CD4-positive, CD25-positive, alpha-beta regulatory T cell (primary cell): ENCODE measurements at regions not wholly inside any gene's neighbourhood (a gene's known extent, or its start where the extent isn't known, plus 50 kb on each side); places are given as distances from the start of the nearest gene placed in this dataset.

Source experiments
- ATAC-seq, 2 donors: fragments of 150-1000 bp; cut with Tn5 transposase; one replicate each; pipeline ENCODE4 v1.10.0; 2021; ENCODE audit warnings: low read depth in 2 of 2, moderate number of reproducible peaks in 2 of 2, moderate library complexity in 1 of 2
- DNase-seq, 3 donors: peaks; one replicate each; pipeline versions ENCODE4 v3.0.0 to v3.0.0-alpha.2; 2012 to 2022; ENCODE audit warnings: mixed read lengths in 1 of 3
- H3K27ac ChIP-seq: one replicate; pipeline ENCODE4 v1.7.0; 2013; ENCODE audit warnings: mild to moderate bottlenecking, low read length; ENCODE audit not compliant: insufficient read depth, poor library complexity, severe bottlenecking
- H3K27me3 ChIP-seq: one replicate; pipeline ENCODE4 v1.7.0; 2013; ENCODE audit warnings: low read length; ENCODE audit not compliant: control insufficient read depth, insufficient read depth
- H3K36me3 ChIP-seq: one replicate; pipeline ENCODE4 v1.7.0; 2013; ENCODE audit warnings: mild to moderate bottlenecking, low read length, moderate library complexity; ENCODE audit not compliant: control insufficient read depth, insufficient read depth
- H3K4me1 ChIP-seq: 2 replicates; pipeline ENCODE4 v1.7.0; 2013; ENCODE audit warnings: mild to moderate bottlenecking, low read length; ENCODE audit not compliant: insufficient read depth, control insufficient read depth, poor library complexity, severe bottlenecking
- H3K4me3 ChIP-seq: one replicate; pipeline ENCODE4 v1.7.0; 2013; ENCODE audit warnings: low read depth, mild to moderate bottlenecking, low read length, moderate library complexity
- H3K9me3 ChIP-seq, 2 experiments: 1 replicate in 1 of 2; 2 replicates in 1 of 2; pipeline ENCODE4 v1.7.0; 2013; ENCODE audit warnings: low read length in 2 of 2, mild to moderate bottlenecking in 1 of 2, moderate library complexity in 1 of 2; ENCODE audit not compliant: control insufficient read depth in 2 of 2
- H3K27ac Mint-ChIP-seq, 3 donors: one replicate each; pipeline ENCODE4 v1.8.0; 2020 to 2022; ENCODE audit warnings: mild to moderate bottlenecking in 3 of 3, mixed read lengths in 3 of 3, moderate library complexity in 2 of 3
- H3K27me3 Mint-ChIP-seq: one replicate; pipeline ENCODE4 v1.8.0; 2022; ENCODE audit warnings: mild to moderate bottlenecking, mixed read lengths
- H3K36me3 Mint-ChIP-seq: one replicate; pipeline ENCODE4 v1.8.0; 2020; ENCODE audit warnings: mixed read lengths
- H3K4me1 Mint-ChIP-seq, 4 donors: one replicate each; pipeline ENCODE4 v1.8.0; 2020 to 2022; ENCODE audit warnings: mixed read lengths in 4 of 4, mild to moderate bottlenecking in 1 of 4
- H3K4me3 Mint-ChIP-seq, 4 donors: one replicate each; pipeline ENCODE4 v1.8.0; 2020 to 2022; ENCODE audit warnings: mild to moderate bottlenecking in 4 of 4, mixed read lengths in 4 of 4, moderate library complexity in 3 of 4
- H3K9me3 Mint-ChIP-seq, 7 donors: one replicate each; pipeline ENCODE4 v1.8.0; 2020 to 2022; ENCODE audit warnings: mixed read lengths in 7 of 7, mild to moderate bottlenecking in 3 of 7, moderate library complexity in 2 of 7

DNA sequence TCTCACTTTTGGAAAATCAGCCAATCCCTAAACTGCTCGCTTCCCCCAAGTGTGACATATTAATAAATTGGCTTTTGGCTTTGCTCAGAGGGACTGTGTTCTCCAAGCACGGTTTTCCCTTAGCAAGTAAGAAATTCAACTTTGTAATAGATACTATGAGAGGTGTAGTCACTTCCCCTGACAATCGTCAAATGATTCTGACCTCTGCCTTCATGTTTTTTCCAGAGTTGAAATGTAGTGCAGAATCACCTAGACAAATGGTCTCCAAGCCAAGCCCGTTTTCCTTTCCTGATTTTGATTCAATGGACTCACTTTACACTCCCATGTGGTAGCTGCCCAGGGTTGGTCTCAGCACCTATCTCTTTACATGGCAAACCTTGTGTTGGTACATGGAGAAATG is 99.1 kb downstream of the ARL4A start:
- ATAC-seq (no peak), DNase-seq (no peak)
- Mint-ChIP-seq H3K27me3 (no peaks in the 10 kb centered on the region), H3K9me3 (no peaks in the 10 kb centered on the region), H3K4me1 (no peaks in the 10 kb centered on the region), H3K27ac (no peak overlapping the region), H3K36me3 (no peaks in the 10 kb centered on the region), H3K4me3 (no peak overlapping the region)
- H3K4me1 ChIP-seq = no peaks in the 10 kb centered on the region
- H3K4me3 ChIP-seq = no peak overlapping the region
- H3K36me3 ChIP-seq = no peaks in the 10 kb centered on the region
- no peak overlapping the region for H3K27ac ChIP-seq
- H3K27me3 ChIP-seq = no peaks in the 10 kb centered on the region
- H3K9me3 ChIP-seq = no peaks in the 10 kb centered on the region

GRCh38 chr7:12788171-12788570 is 100.7 kb downstream of the ARL4A start:
- Mint-ChIP-seq H3K4me1 (no peaks in the 10 kb centered on the region), H3K27me3 (no peaks in the 10 kb centered on the region), H3K9me3 (no peaks in the 10 kb centered on the region), H3K27ac (no peak overlapping the region), H3K4me3 (no peak overlapping the region), H3K36me3 (no peaks in the 10 kb centered on the region)
- Histone ChIP-seq H3K9me3 (no peaks in the 10 kb centered on the region), H3K4me3 (no peak overlapping the region), H3K4me1 (no peaks in the 10 kb centered on the region), H3K27me3 (no peaks in the 10 kb centered on the region), H3K36me3 (no peaks in the 10 kb centered on the region), H3K27ac (no peak overlapping the region)
- ATAC-seq (no peak), DNase-seq (no peak)

GRCh38 chr7:12788591-12788990 is 101.2 kb downstream of the ARL4A start:
- DNase-seq (peak in 1 of 3 donors; percentile 2), ATAC-seq (no peak)
- H3K4me3 Mint-ChIP-seq = no peak overlapping the region
- Histone ChIP-seq H3K36me3 (no peaks in the 10 kb centered on the region), H3K27ac (no peak overlapping the region), H3K9me3 (no peaks in the 10 kb centered on the region), H3K4me3 (no peak overlapping the region), H3K4me1 (no peaks in the 10 kb centered on the region), H3K27me3 (no peaks in the 10 kb centered on the region)
- H3K36me3 Mint-ChIP-seq = no peaks in the 10 kb centered on the region
- H3K27ac Mint-ChIP-seq = no peak overlapping the region
- H3K4me1 Mint-ChIP-seq = no peaks in the 10 kb centered on the region
- H3K27me3 Mint-ChIP-seq = no peaks in the 10 kb centered on the region
- no peaks in the 10 kb centered on the region for H3K9me3 Mint-ChIP-seq

DNA sequence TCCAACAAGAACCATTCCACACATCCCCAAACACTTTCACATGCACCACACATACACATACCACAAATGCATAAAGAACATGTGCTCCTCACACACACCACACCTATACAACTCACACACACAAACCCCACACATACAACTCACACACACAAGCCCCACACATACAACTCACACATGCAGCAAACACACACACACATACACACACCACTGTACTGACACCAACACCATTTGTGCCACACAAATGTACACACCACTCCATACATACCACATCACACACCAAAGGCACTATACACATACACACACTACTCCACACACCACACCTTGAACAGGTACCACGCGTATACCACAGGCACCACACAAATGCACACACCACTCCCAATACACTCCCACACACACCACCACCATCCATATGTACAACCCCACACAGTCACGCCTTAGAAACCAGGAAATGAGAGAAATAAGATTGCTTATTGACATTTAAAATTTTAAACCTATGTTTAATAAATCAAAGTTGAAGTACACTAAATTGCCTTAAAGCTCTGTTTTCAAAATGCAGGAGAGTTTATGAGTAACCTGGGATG is 107.4 kb downstream of the ARL4A start:
- no peak overlapping the region for H3K4me3 Mint-ChIP-seq
- no peak for DNase-seq
- H3K27ac Mint-ChIP-seq = no peak overlapping the region
- H3K4me1 Mint-ChIP-seq = peaks cover 0 to 4% (median 0%) of the 10 kb centered on the region in 4 donors
- no peaks in the 10 kb centered on the region for H3K27me3 ChIP-seq
- H3K9me3 Mint-ChIP-seq = peaks cover 0 to 1% (median 0%) of the 10 kb centered on the region in 7 donors
- H3K4me3 ChIP-seq = no peak overlapping the region
- H3K36me3 Mint-ChIP-seq = no peaks in the 10 kb centered on the region
- no peaks in the 10 kb centered on the region for H3K9me3 ChIP-seq
- no peak overlapping the region for H3K27ac ChIP-seq
- peak in 1 of 2 donors; percentile 18 for ATAC-seq
- H3K27me3 Mint-ChIP-seq = no peaks in the 10 kb centered on the region
- no peaks in the 10 kb centered on the region for H3K4me1 ChIP-seq
- no peaks in the 10 kb centered on the region for H3K36me3 ChIP-seq

DNA sequence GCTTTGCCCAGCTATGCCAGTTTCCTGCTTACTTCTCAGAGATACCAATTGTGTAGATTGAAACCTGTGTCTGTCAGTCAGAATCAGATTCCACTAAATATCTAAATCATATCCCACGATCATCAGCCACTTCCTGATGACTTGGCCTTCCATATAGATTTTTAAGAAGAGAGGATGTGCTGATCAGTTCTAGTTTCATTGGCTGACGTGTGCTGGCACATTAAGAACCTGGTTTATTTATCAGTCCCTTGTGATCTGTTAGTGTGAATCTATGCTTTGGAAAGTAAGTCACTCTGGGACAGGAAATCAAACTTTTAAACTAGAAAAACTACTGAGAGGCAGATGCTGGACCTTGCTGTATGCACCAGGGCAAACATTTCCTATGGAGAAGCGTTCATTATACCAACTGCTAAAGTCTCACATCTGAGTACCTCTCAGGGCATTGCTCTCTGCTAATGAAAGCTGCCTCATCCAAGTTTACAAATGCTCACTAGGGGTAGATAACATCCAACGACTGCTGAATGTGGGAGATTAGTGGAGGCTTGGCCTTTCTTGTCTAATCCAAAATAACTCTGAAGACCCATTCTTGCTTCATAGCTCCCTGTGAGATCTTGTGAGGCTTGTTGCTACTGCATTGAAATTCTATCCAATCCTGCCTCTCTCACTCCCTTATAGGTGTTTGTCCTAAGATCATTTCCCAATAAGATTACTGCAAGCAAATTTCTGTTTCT is 109.1 kb downstream of the ARL4A start:
- no peaks in the 10 kb centered on the region for H3K27me3 Mint-ChIP-seq
- peaks cover 0 to 4% (median 0%) of the 10 kb centered on the region in 4 donors for H3K4me1 Mint-ChIP-seq

GRCh38 chr7:12800486-12800885 is 113.1 kb downstream of the ARL4A start:
- H3K27me3 ChIP-seq = no peaks in the 10 kb centered on the region
- H3K9me3 ChIP-seq = no peaks in the 10 kb centered on the region
- H3K27ac ChIP-seq = no peak overlapping the region
- no peak overlapping the region for H3K4me3 Mint-ChIP-seq
- H3K4me1 Mint-ChIP-seq = peaks cover 0 to 4% (median 0%) of the 10 kb centered on the region in 4 donors
- ATAC-seq (no peak), DNase-seq (no peak)
- H3K4me1 ChIP-seq = no peaks in the 10 kb centered on the region
- no peaks in the 10 kb centered on the region for H3K36me3 ChIP-seq
- H3K4me3 ChIP-seq = no peak overlapping the region
- no peaks in the 10 kb centered on the region for H3K36me3 Mint-ChIP-seq
- H3K27ac Mint-ChIP-seq = no peak overlapping the region
- H3K9me3 Mint-ChIP-seq = no peaks in the 10 kb centered on the region
- no peaks in the 10 kb centered on the region for H3K27me3 Mint-ChIP-seq

More for the DNA sequence above, 109.1 kb downstream of the ARL4A start:
- Histone ChIP-seq H3K27ac (no peak overlapping the region), H3K4me3 (no peak overlapping the region), H3K27me3 (no peaks in the 10 kb centered on the region), H3K36me3 (no peaks in the 10 kb centered on the region), H3K4me1 (no peaks in the 10 kb centered on the region), H3K9me3 (no peaks in the 10 kb centered on the region)
- no peak overlapping the region for H3K27ac Mint-ChIP-seq
- no peaks in the 10 kb centered on the region for H3K36me3 Mint-ChIP-seq
- H3K4me3 Mint-ChIP-seq = no peak overlapping the region
- DNase-seq (peak in 1 of 3 donors; percentile 4), ATAC-seq (no peak)
- H3K9me3 Mint-ChIP-seq = peaks cover 0 to 1% (median 0%) of the 10 kb centered on the region in 7 donors

- ATAC-seq (no peak), DNase-seq (no peak)
- Histone ChIP-seq H3K27ac (no peak overlapping the region), H3K4me3 (no peak overlapping the region), H3K36me3 (no peaks in the 10 kb centered on the region), H3K27me3 (no peaks in the 10 kb centered on the region), H3K4me1 (no peaks in the 10 kb centered on the region), H3K9me3 (no peaks in the 10 kb centered on the region)
- no peak overlapping the region for H3K4me3 Mint-ChIP-seq
- H3K27me3 Mint-ChIP-seq = no peaks in the 10 kb centered on the region
- H3K9me3 Mint-ChIP-seq = no peaks in the 10 kb centered on the region
- no peak overlapping the region for H3K27ac Mint-ChIP-seq
- H3K36me3 Mint-ChIP-seq = no peaks in the 10 kb centered on the region
- H3K4me1 Mint-ChIP-seq = peaks cover 0 to 4% (median 0%) of the 10 kb centered on the region in 4 donors
Observed at GRCh38 chr7:12801107-12801506, 113.7 kb downstream of the ARL4A start.

DNA sequence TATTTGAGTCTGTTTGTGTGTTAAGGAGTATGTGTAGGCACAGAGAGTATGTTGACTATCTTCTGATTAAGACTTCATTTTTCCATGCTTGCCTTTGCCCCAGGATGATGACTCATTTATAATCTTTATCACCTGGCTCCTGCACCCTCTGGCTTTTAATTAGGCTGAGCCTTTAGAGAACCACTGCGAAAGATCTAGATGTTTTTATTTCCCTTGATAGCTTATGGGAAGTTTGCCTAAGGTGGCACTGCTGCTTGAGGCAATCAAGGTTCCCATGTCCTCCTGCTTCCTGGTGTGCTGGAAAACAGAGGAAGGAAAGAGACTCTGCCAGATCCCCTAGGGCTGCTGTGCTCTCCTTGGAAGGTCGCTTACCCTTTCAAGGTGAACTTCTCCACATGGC is 114.6 kb downstream of the ARL4A start:
- Mint-ChIP-seq H3K4me3 (no peak overlapping the region), H3K27ac (no peak overlapping the region), H3K36me3 (no peaks in the 10 kb centered on the region), H3K4me1 (no peaks in the 10 kb centered on the region), H3K9me3 (no peaks in the 10 kb centered on the region), H3K27me3 (no peaks in the 10 kb centered on the region)
- ATAC-seq (no peak), DNase-seq (no peak)
- Histone ChIP-seq H3K27me3 (no peaks in the 10 kb centered on the region), H3K36me3 (no peaks in the 10 kb centered on the region), H3K27ac (no peak overlapping the region), H3K4me1 (no peaks in the 10 kb centered on the region), H3K4me3 (no peak overlapping the region), H3K9me3 (no peaks in the 10 kb centered on the region)
